ENCODE measurements at regions not wholly inside any gene's neighbourhood (a gene's known extent, or its start where the extent isn't known, plus 50 kb on each side); places are given as distances from the start of the nearest gene placed in this dataset.

DNA sequence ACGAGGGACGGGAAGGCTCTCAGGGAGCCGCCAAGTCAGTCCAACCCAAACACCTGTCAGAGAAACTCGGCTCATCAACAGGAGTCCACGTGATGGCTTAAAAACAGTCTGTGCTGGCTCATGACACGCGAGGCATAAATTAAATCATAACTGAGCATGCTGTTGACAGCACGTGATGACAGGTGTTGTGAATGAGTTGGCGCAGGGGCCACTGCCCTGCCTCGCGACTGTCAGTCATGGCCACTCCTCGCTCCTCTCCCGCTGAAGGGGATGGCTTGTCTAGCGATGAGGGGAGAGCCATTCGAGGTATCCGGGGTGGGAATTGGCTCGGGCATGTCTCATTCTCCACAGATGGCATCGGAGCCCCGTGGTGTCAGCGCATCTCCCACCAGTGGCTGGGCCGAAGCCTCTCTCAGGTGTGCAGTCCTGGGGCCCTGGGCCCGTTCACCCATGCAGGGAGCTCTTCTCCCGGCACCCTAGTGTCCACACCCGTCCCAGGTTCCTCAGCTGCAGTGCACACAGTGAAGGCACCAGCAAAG, 313.3 kb downstream of the BMP7 start:
- Mint-ChIP-seq H3K4me3 (no peak overlapping the region), H3K27me3 (peaks cover 30% of the 10 kb centered on the region), H3K36me3 (ENCODE audit: low read depth) (no peaks in the 10 kb centered on the region), H3K27ac (no peak overlapping the region), H3K9me3 (no peaks in the 10 kb centered on the region), H3K4me1 (ENCODE audit: low read depth) (no peaks in the 10 kb centered on the region)
- no peaks in the 10 kb centered on the region for H3K36me3 ChIP-seq (ENCODE audit: insufficient read depth, low read length)
- no peak for ATAC-seq (ENCODE audit: poor library complexity)
- peaks cover 8 to 13% of the 10 kb centered on the region in 2 experiments for H3K27me3 ChIP-seq (ENCODE audit: control insufficient read depth in 1 of 2, insufficient read depth in 2 of 2, low read length in 2 of 2)
- ChIA-PET CTCF (no interaction called here), POLR2A (no interaction called here)
- H3K4me1 ChIP-seq (ENCODE audit: insufficient read depth, low read length): no peaks in the 10 kb centered on the region
- TF ChIP-seq, protein P1, sequence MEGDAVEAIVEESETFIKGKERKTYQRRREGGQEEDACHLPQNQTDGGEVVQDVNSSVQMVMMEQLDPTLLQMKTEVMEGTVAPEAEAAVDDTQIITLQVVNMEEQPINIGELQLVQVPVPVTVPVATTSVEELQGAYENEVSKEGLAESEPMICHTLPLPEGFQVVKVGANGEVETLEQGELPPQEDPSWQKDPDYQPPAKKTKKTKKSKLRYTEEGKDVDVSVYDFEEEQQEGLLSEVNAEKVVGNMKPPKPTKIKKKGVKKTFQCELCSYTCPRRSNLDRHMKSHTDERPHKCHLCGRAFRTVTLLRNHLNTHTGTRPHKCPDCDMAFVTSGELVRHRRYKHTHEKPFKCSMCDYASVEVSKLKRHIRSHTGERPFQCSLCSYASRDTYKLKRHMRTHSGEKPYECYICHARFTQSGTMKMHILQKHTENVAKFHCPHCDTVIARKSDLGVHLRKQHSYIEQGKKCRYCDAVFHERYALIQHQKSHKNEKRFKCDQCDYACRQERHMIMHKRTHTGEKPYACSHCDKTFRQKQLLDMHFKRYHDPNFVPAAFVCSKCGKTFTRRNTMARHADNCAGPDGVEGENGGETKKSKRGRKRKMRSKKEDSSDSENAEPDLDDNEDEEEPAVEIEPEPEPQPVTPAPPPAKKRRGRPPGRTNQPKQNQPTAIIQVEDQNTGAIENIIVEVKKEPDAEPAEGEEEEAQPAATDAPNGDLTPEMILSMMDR (IDR thresholded peaks at IDR 0.05): no peak
- DNase-seq: no peak
- H3K4me3 ChIP-seq (ENCODE audit: low read length): no peak overlapping the region
- peaks cover 0 to 27% of the 10 kb centered on the region in 2 experiments for H3K9me3 ChIP-seq (ENCODE audit: control insufficient read depth in 1 of 2, insufficient read depth in 1 of 2, low read length in 2 of 2)
- H3K27ac ChIP-seq (ENCODE audit: low read depth in 1 of 2, low read length in 2 of 2): no peak overlapping the region
- intact Hi-C loops (cut with DNase I, micrococcal nuclease): no loop called here

DNA sequence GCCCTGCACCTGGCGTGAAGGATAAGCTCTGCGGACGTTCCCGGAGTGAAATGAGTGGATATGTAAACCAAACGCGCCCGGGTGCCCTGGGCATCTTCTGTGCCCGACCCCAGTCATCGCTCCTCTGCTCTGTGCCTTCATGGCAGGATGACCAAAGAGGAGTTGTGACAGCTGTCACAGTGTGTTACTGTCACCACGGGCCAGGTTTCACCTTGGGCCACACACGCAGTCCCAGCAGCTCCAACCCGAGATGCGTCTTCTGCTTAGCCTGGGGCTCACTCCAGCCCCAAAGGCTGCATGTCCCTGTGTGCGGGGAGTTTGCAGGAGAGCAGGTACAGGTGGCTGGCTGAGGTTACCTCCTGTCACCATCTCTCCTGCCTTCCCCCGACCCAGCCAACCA, 311.6 kb downstream of the BMP7 start:
- H3K4me3 ChIP-seq (ENCODE audit: low read length): no peak overlapping the region
- no peak for ATAC-seq (ENCODE audit: poor library complexity)
- no peak overlapping the region for H3K4me3 Mint-ChIP-seq
- H3K9me3 ChIP-seq (ENCODE audit: control insufficient read depth in 1 of 2, insufficient read depth in 1 of 2, low read length in 2 of 2): peaks cover 0 to 25% of the 10 kb centered on the region in 2 experiments
- no peak for DNase-seq
- peaks cover 8 to 18% of the 10 kb centered on the region in 2 experiments for H3K27me3 ChIP-seq (ENCODE audit: control insufficient read depth in 1 of 2, insufficient read depth in 2 of 2, low read length in 2 of 2)
- no peaks in the 10 kb centered on the region for H3K4me1 Mint-ChIP-seq (ENCODE audit: low read depth)
- no peaks in the 10 kb centered on the region for H3K36me3 Mint-ChIP-seq (ENCODE audit: low read depth)
- no peak overlapping the region for H3K27ac ChIP-seq (ENCODE audit: low read depth in 1 of 2, low read length in 2 of 2)
- TF ChIP-seq, protein P1 (IDR thresholded peaks at IDR 0.05): no peak
- H3K9me3 Mint-ChIP-seq: no peaks in the 10 kb centered on the region
- H3K4me1 ChIP-seq (ENCODE audit: insufficient read depth, low read length): no peaks in the 10 kb centered on the region
- peaks cover 39% of the 10 kb centered on the region for H3K27me3 Mint-ChIP-seq
- intact Hi-C loops (cut with DNase I, micrococcal nuclease): no loop called here
- ChIA-PET CTCF (no interaction called here), POLR2A (no interaction called here)
- H3K36me3 ChIP-seq (ENCODE audit: insufficient read depth, low read length): no peaks in the 10 kb centered on the region
- H3K27ac Mint-ChIP-seq: no peak overlapping the region

DNA sequence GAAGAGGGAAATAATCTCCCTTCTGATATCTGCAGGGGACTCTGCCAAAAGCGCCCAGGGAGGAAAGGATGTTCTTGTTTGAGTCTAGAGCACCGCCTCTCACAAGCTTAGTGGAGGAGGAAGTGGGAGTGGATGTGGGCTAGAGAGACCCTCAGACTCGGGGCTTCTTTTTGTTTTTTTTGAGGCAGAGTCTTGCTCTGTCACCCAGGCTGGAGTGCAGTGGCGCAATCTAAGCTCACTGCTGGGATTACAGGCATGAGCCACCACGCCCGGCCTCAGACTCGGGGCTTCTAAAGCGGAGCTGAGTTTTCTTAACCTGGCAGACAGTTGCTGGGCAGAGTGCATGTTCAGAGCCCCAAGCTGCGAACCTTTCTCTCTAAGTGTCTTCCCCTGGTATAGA, 310.8 kb downstream of the BMP7 start:
- ChIA-PET POLR2A (no interaction called here), CTCF (no interaction called here)
- TF ChIP-seq, protein P1 (IDR thresholded peaks at IDR 0.05): no peak

More for the DNA sequence above, 310.8 kb downstream of the BMP7 start:
- peaks cover 0 to 25% of the 10 kb centered on the region in 2 experiments for H3K9me3 ChIP-seq (ENCODE audit: control insufficient read depth in 1 of 2, insufficient read depth in 1 of 2, low read length in 2 of 2)
- H3K27me3 ChIP-seq (ENCODE audit: control insufficient read depth in 1 of 2, insufficient read depth in 2 of 2, low read length in 2 of 2): peaks cover 8 to 18% of the 10 kb centered on the region in 2 experiments
- Mint-ChIP-seq H3K9me3 (no peaks in the 10 kb centered on the region), H3K4me1 (ENCODE audit: low read depth) (no peaks in the 10 kb centered on the region), H3K27me3 (peaks cover 34% of the 10 kb centered on the region), H3K36me3 (ENCODE audit: low read depth) (no peaks in the 10 kb centered on the region), H3K27ac (no peak overlapping the region), H3K4me3 (no peak overlapping the region)
- intact Hi-C loops (cut with DNase I, micrococcal nuclease): no loop called here
- H3K4me1 ChIP-seq (ENCODE audit: insufficient read depth, low read length): no peaks in the 10 kb centered on the region
- ATAC-seq (ENCODE audit: poor library complexity) (no peak), DNase-seq (no peak)
- H3K36me3 ChIP-seq (ENCODE audit: insufficient read depth, low read length): no peaks in the 10 kb centered on the region
- no peak overlapping the region for H3K27ac ChIP-seq (ENCODE audit: low read depth in 1 of 2, low read length in 2 of 2)
- H3K4me3 ChIP-seq (ENCODE audit: low read length): no peak overlapping the region

All from CD4-positive, alpha-beta T cell (primary cell).